HL-60 (cell line): ENCODE measurements at regions not wholly inside any gene's neighbourhood (a gene's known extent, or its start where the extent isn't known, plus 50 kb on each side); places are given as distances from the start of the nearest gene placed in this dataset.

Experiments
- DNase-seq, 2 experiments: peaks; one replicate each; pipeline ENCODE4 v3.0.0-alpha.2; 2010 to 2020; ENCODE audit warnings: low read depth in 1 of 2, low spot score in 1 of 2
- H3K27ac ChIP-seq: fragments of 250-450 bp; sonication (Bioruptor Pico); replicated peaks from 2 replicates; pipeline ENCODE4 v1.5.1; 2020; ENCODE audit warnings: mild to moderate bottlenecking, moderate library complexity
- H3K27me3 ChIP-seq: fragments of 250-450 bp; sonication (Bioruptor Pico); 2 replicates; pipeline ENCODE4 v1.5.1; 2021; ENCODE audit warnings: mild to moderate bottlenecking, moderate library complexity; ENCODE audit not compliant: insufficient read depth, poor library complexity, severe bottlenecking
- H3K4me3 ChIP-seq: replicated peaks from 2 replicates; pipeline ENCODE4 v1.5.1; 2011; ENCODE audit warnings: mild to moderate bottlenecking, control low read depth, low read length; ENCODE audit not compliant: insufficient read depth
- GABPA ChIP-seq: IDR thresholded peaks from 2 replicates; pipeline ENCODE4 v1.6.1; 2012; ENCODE audit warnings: low read depth
- POLR2AphosphoS5 ChIP-seq: IDR thresholded peaks from 2 replicates; pipeline ENCODE4 v1.6.1; 2012; ENCODE audit warnings: low read depth
- REST ChIP-seq: IDR thresholded peaks from 2 replicates; pipeline ENCODE4 v1.6.1; 2012; ENCODE audit warnings: low read depth; ENCODE audit not compliant: insufficient replicate concordance
- SPI1 ChIP-seq: IDR thresholded peaks from 2 replicates; pipeline ENCODE4 v1.6.1; 2012; ENCODE audit warnings: low read depth, mild to moderate bottlenecking, borderline replicate concordance
- TF ChIP-seq, protein P1 (sequence below): IDR thresholded peaks from one replicate; pipeline ENCODE4 v1.5.1; 2011; ENCODE audit warnings: low read length, control low read depth, inconsistent platforms; ENCODE audit not compliant: insufficient read depth

- H3K27ac ChIP-seq: no peak overlapping the region
- DNase-seq: no peak
- TF ChIP-seq GABPA: no peak
- no peak for TF ChIP-seq POLR2AphosphoS5
- no peak for TF ChIP-seq REST
- TF ChIP-seq, protein P1, sequence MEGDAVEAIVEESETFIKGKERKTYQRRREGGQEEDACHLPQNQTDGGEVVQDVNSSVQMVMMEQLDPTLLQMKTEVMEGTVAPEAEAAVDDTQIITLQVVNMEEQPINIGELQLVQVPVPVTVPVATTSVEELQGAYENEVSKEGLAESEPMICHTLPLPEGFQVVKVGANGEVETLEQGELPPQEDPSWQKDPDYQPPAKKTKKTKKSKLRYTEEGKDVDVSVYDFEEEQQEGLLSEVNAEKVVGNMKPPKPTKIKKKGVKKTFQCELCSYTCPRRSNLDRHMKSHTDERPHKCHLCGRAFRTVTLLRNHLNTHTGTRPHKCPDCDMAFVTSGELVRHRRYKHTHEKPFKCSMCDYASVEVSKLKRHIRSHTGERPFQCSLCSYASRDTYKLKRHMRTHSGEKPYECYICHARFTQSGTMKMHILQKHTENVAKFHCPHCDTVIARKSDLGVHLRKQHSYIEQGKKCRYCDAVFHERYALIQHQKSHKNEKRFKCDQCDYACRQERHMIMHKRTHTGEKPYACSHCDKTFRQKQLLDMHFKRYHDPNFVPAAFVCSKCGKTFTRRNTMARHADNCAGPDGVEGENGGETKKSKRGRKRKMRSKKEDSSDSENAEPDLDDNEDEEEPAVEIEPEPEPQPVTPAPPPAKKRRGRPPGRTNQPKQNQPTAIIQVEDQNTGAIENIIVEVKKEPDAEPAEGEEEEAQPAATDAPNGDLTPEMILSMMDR: no peak
- no peak for TF ChIP-seq SPI1
- H3K4me3 ChIP-seq: no peak overlapping the region
- H3K27me3 ChIP-seq: no peaks in the 10 kb centered on the region
Measured at GRCh38 chr7:41586931-41587640, 115.8 kb downstream of the INHBA start.

- Histone ChIP-seq H3K27ac (no peak overlapping the region), H3K27me3 (no peaks in the 10 kb centered on the region), H3K4me3 (no peak overlapping the region)
- TF ChIP-seq, protein P1: no peak
- TF ChIP-seq POLR2AphosphoS5: no peak
- TF ChIP-seq GABPA: no peak
- TF ChIP-seq SPI1: no peak
- TF ChIP-seq REST: no peak
- DNase-seq: peak; percentile 26 to 86
Measured at GRCh38 chr7:41584746-41585145, 118.1 kb downstream of the INHBA start.

- H3K4me3 ChIP-seq: no peak overlapping the region
- no peak overlapping the region for H3K27ac ChIP-seq
- DNase-seq: no peak
- no peak for TF ChIP-seq REST
- no peak for TF ChIP-seq GABPA
- TF ChIP-seq, protein P1: no peak
- no peak for TF ChIP-seq POLR2AphosphoS5
- TF ChIP-seq SPI1: no peak
- no peaks in the 10 kb centered on the region for H3K27me3 ChIP-seq
Measured at GRCh38 chr7:41582116-41582515, 120.8 kb downstream of the INHBA start.
